WI38 (cell line): ENCODE measurements at regions not wholly inside any gene's neighbourhood (a gene's known extent, or its start where the extent isn't known, plus 50 kb on each side); places are given as distances from the start of the nearest gene placed in this dataset.

ENCODE experiments used
- H3K4me3 ChIP-seq: 2 replicates; pipeline ENCODE4 v1.5.1; 2011; ENCODE audit warnings: low read depth, mild to moderate bottlenecking, control low read depth, low read length
- TF ChIP-seq, protein P1 (sequence below): IDR thresholded peaks from 2 replicates; pipeline ENCODE4 v1.5.1; 2012; ENCODE audit warnings: low read depth, mild to moderate bottlenecking, control low read depth, low read length

DNA sequence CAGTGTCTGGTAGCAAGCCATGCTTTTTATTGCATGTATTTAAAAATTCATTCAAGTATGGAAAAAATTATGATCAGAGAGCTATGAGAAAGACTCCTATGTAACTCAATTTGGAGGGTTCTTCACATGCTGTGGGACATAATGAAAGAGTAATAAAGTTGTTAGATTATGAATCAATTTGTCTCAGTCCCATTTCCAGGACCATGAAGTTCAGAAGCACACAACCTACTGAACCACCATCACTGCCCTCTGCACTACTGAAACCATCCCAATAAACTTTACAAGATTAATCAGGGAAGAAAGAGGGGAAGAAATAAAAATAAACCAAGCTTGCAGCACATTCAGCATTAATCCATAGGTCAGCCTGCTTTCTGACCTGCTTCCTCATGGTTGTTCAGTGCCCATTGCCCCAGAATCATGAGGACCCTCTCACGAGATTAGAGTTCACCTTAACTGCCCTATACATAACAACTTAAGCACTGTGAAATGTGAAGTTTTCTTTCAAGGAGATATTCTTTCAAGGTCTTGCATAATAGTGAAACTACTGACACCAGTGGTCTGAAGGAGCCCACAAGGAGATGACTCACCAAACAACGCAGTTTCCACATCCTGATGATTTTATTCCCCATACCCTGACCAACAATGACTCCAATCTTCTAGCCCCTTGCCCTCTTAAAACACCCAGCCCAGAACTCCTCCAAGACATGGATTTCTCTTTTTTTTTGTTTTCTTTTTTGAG, 171.5 kb upstream of the ADCY1 start:
- H3K4me3 ChIP-seq, result no peak overlapping the region
- TF ChIP-seq, protein P1, sequence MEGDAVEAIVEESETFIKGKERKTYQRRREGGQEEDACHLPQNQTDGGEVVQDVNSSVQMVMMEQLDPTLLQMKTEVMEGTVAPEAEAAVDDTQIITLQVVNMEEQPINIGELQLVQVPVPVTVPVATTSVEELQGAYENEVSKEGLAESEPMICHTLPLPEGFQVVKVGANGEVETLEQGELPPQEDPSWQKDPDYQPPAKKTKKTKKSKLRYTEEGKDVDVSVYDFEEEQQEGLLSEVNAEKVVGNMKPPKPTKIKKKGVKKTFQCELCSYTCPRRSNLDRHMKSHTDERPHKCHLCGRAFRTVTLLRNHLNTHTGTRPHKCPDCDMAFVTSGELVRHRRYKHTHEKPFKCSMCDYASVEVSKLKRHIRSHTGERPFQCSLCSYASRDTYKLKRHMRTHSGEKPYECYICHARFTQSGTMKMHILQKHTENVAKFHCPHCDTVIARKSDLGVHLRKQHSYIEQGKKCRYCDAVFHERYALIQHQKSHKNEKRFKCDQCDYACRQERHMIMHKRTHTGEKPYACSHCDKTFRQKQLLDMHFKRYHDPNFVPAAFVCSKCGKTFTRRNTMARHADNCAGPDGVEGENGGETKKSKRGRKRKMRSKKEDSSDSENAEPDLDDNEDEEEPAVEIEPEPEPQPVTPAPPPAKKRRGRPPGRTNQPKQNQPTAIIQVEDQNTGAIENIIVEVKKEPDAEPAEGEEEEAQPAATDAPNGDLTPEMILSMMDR, result no peak

DNA sequence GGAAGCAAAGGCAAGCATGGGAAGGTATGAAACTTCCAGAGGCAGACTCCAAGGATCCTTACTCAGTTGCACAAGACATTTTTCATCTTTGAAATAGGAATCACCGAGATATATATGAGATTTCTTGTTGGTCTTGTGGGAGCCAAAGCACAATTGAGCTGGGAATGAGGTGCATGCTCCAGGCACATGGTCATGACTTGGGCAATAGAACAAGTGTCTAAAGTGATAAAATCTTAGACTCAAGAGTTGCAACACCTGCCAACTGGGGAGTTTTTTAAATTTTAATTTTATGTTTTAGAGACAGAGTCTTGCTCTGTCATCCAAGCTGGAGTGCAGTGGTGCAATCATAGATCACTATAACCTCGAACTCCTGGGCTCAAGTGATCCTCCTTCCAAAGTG, 169.5 kb upstream of the ADCY1 start:
- TF ChIP-seq, protein P1, result no peak
- H3K4me3 ChIP-seq, result no peak overlapping the region

DNA sequence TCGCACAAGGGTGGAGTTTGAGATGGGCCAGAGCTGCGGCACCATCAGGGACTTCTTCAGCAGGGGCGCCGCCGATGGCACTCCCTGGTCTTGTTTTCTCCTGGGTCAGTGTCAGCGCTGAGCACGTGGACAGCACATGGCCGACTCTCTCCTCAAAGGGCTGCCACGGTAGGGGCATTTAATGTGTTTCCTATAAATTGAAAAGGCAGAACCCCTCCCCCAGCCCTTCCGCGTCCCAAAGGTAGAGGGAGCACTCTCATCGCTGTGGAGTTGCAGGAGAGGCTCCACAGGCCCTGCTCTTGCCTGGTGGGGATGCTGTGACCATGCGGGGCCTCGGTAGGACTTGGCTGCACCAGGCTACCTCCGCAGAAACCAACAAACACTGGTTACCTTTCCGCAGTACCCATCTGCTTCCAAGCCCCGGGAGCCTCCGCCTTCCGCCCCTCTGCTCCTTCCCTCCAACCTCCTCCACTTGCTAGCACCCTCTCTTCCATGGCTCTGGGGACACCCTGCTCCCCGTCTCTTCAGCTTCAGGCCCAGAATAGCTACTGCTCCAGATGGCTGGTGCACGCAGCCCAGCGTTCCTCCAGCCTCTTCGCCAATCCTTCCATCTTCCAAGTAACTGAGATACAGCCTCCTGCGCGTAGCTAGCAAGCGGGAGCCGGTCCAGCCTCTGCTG, 166.3 kb upstream of the ADCY1 start:
- no peak overlapping the region for H3K4me3 ChIP-seq
- TF ChIP-seq, protein P1, result no peak

DNA sequence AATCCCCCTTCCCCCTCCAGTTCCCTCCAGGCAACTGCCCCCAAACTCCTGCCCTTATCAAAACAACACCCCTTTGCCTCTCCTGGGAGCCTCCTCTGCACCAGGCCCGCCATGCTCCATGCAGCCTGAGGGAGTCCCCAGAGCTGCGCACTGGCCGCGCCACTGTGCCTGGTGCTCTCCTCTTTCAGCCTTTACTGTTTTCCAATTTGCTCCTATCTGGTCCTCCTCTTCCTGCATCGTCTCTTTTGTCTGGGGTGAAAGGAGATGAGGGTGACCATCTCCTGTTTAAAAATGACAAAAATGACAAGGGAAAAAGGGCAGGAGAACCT, 165.8 kb upstream of the ADCY1 start:
- TF ChIP-seq, protein P1, result no peak

DNA sequence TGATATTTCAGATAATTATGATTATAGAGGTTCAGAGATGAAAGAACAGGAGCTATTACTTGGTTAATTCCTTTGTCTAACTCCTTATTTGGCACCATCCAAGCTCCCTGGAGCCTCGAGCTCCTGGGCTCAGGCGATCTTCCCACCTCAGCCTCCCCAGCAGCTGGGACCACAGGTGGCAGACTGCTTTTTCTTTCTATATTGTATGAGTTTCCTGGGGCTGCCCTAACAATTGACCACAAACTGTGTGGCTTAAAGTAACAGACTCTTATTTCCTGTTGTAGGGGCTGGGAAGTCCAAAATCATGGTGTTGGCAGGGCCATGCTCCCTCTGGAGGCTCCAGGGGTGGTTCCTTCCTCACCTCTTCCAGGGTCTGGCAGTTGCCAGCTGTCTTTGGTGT, 163.3 kb upstream of the ADCY1 start:
- H3K4me3 ChIP-seq, result no peak overlapping the region
- TF ChIP-seq, protein P1, result no peak

More for the DNA sequence above, 165.8 kb upstream of the ADCY1 start:
- H3K4me3 ChIP-seq, result no peak overlapping the region

DNA sequence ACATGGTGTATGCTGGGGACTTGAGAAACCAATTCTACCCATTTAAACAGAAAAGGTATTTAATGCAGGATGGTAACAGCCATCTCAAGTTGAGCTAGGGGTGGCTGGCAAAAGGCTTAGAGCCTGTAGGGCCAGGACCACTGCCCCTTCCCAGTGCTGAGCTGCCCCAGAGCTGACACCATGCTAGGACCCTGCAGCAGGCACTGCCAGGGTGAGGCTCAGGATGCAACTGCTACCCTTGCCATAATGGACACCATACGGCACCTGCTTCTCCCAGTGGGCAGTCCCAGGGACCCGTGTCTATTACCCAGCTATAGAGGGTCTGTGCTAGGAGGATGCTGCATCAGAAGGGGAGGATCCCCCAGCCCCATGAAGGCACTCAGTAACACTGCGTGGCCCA, 160.7 kb upstream of the ADCY1 start:
- TF ChIP-seq, protein P1, result no peak
- H3K4me3 ChIP-seq, result no peak overlapping the region

DNA sequence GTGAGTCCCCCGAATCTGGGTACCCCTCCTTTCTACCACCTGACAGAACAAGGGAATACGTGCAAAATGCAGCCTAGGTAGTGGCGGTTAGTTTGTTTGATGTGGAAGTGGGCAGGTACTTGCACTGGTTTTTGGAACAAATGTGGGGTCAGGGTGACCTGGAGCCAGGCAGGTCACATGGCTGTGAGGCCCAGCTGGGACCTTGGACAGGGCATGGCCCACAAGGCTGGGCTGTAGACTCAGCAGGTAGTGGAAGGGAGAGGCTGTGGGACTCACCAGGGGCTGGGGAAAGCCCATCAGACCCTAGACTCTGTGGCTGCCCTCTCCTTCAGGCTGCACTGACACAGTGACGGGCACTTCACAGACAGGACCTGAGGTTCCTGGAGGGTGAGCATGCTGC, 159.9 kb upstream of the ADCY1 start:
- TF ChIP-seq, protein P1, result no peak
- no peak overlapping the region for H3K4me3 ChIP-seq
